GM06990 (cell line): ENCODE measurements at regions not wholly inside any gene's neighbourhood (a gene's known extent, or its start where the extent isn't known, plus 50 kb on each side); places are given as distances from the start of the nearest gene placed in this dataset.

Experiments used
- DNase-seq: peaks from one replicate; pipeline ENCODE4 v3.0.0-alpha.2; 2011; ENCODE audit not compliant: insufficient read length; ENCODE audit errors: extremely low read depth
- H3K27me3 ChIP-seq: replicated peaks from 2 replicates; pipeline ENCODE4 v1.6.0; 2011; ENCODE audit warnings: low read length; ENCODE audit not compliant: control insufficient read depth, insufficient read depth
- H3K36me3 ChIP-seq: 2 replicates; pipeline ENCODE4 v1.5.1; 2011; ENCODE audit warnings: low read length; ENCODE audit not compliant: control insufficient read depth, insufficient read depth
- H3K4me3 ChIP-seq: replicated peaks from 2 replicates; pipeline ENCODE4 v1.5.1; 2011; ENCODE audit warnings: low read depth, mild to moderate bottlenecking, control low read depth, low read length
- CTCF ChIP-seq: IDR thresholded peaks from 2 replicates; pipeline ENCODE4 v1.5.1; 2011; ENCODE audit warnings: low read length, control low read depth, mild to moderate bottlenecking, inconsistent platforms; ENCODE audit not compliant: insufficient read depth, poor library complexity, severe bottlenecking

DNA sequence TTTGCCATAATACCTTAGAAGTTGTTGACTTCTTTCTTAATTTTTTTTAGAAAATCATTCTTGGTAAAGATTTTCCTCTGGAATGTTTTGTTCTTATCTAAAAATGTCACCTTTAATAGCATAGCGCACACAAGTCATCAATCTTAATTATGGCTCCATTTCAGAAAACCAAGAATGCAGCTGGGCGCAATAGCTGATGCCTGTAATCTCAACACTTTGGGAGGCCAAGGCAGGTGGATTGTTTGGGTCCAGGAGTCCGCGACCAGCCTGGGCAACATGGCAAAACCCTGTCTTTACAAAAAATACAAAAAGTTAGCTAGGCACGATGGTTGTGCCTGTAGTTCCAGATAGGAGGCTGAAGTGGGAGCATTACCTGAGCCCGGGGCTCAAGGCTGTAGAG is 125.6 kb upstream of the EOMES start:
- Histone ChIP-seq H3K27me3 (no peaks in the 10 kb centered on the region), H3K4me3 (no peak overlapping the region), H3K36me3 (no peaks in the 10 kb centered on the region)
- no peak for DNase-seq
- no peak for TF ChIP-seq CTCF

DNA sequence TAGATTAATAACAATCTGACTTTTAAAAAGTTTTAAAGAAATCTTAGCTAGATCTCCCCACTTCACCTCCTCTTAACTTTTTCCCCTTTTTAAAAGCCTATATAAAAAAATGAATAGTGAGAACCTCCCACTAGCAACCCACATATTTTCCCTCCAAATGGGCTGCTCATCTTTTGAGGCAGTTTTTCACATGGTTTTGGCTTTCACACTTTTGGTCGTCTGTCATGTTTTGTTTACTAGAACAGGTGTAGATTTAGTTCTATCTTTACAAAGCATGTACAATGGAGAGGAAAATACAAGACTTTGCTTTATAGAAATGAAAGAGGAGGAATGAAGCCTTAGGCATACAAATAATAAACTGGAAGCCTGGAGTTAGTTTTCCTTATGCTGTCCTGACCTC is 126.7 kb upstream of the EOMES start:
- Histone ChIP-seq H3K27me3 (no peaks in the 10 kb centered on the region), H3K36me3 (no peaks in the 10 kb centered on the region), H3K4me3 (no peak overlapping the region)
- no peak for DNase-seq
- no peak for TF ChIP-seq CTCF

- Histone ChIP-seq H3K27me3 (no peaks in the 10 kb centered on the region), H3K36me3 (no peaks in the 10 kb centered on the region), H3K4me3 (no peak overlapping the region)
- no peak for TF ChIP-seq CTCF
- DNase-seq = no peak
These were observed 137.7 kb upstream of the EOMES start for GRCh38 chr3:27859821-27860220.

GRCh38 chr3:27861046-27862036 is 139.2 kb upstream of the EOMES start:
- H3K36me3 ChIP-seq = no peaks in the 10 kb centered on the region
- no peak overlapping the region for H3K4me3 ChIP-seq
- no peak for DNase-seq
- H3K27me3 ChIP-seq = no peaks in the 10 kb centered on the region
- no peak for TF ChIP-seq CTCF

DNA sequence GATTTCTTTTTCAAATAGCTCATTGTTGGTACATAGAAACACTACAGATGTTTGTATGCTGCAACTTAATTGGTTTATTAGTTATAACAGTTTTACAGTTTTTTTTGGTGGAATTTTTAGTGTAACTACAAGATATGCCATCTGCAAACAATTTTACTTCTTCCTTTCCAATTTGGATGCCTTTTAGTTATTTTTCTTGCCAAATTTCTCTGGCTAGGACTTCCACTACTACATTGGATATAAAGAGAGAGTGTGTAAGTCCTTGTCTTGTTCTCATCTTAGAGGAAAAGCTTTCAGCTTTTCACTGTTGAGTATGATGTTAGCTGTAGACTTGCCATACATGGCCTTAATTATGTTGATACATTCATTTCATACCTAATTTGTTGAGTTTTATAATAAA is 143.6 kb upstream of the EOMES start:
- Histone ChIP-seq H3K4me3 (no peak overlapping the region), H3K36me3 (no peaks in the 10 kb centered on the region), H3K27me3 (no peaks in the 10 kb centered on the region)
- DNase-seq = no peak
- no peak for TF ChIP-seq CTCF
